Kidney (tissue), 13 donors: ENCODE measurements at regions not wholly inside any gene's neighbourhood (a gene's known extent, or its start where the extent isn't known, plus 50 kb on each side); places are given as distances from the start of the nearest gene placed in this dataset.
A peak's percentile ranks its signal among the peaks of the same experiment; 100 is the strongest.
"Not testable (repeated sequence)": the region's sequence is repeated elsewhere in the genome, so short reads cannot be mapped to it uniquely, and the experiment has no call there.

Experiments used
- DNase-seq, 5 donors: peaks; one replicate each; pipeline ENCODE4 v3.0.0-alpha.2; 2013 to 2020
- FAIRE-seq: peaks from 2 replicates; lab custom pipeline; 2012; peaks lifted over from hg19 to GRCh38; lab: Jason Lieb, UNC
- H3K27ac ChIP-seq, 2 donors: one replicate each; pipeline ENCODE4 v1.7.0; 2013; ENCODE audit warnings: low read depth in 2 of 2, low read length in 2 of 2, inconsistent platforms in 1 of 2
- H3K27me3 ChIP-seq: one replicate; pipeline ENCODE4 v1.7.1; 2013; ENCODE audit warnings: low read length, inconsistent platforms; ENCODE audit not compliant: control insufficient read depth, insufficient read depth
- H3K36me3 ChIP-seq, 3 donors: one replicate each; pipeline versions ENCODE4 v1.7.0 to v1.7.1; 2013; ENCODE audit warnings: low read length in 3 of 3, control low read depth in 1 of 3, inconsistent platforms in 1 of 3; ENCODE audit not compliant: insufficient read depth in 3 of 3, control insufficient read depth in 2 of 3
- H3K4me1 ChIP-seq, 3 donors: one replicate each; pipeline versions ENCODE4 v1.7.0 to v1.7.1; 2013; ENCODE audit warnings: low read length in 3 of 3, inconsistent platforms in 1 of 3, low read depth in 1 of 3; ENCODE audit not compliant: control insufficient read depth in 2 of 3, insufficient read depth in 2 of 3
- H3K4me3 ChIP-seq, 3 donors: one replicate each; pipeline versions ENCODE4 v1.7.0 to v1.8.1; 2013; ENCODE audit warnings: low read length in 3 of 3, control low read depth in 1 of 3, inconsistent platforms in 1 of 3
- H3K9ac ChIP-seq, 3 donors: one replicate each; pipeline versions ENCODE4 v1.7.0 to v1.7.1; 2013; ENCODE audit warnings: low read length in 3 of 3, control low read depth in 1 of 3, inconsistent platforms in 1 of 3
- H3K9me3 ChIP-seq, 3 donors: one replicate each; pipeline versions ENCODE4 v1.7.0 to v1.7.1; 2013; ENCODE audit warnings: low read length in 3 of 3, control low read depth in 1 of 3, inconsistent platforms in 1 of 3; ENCODE audit not compliant: control insufficient read depth in 2 of 3, insufficient read depth in 1 of 3
- CTCF ChIP-seq: IDR thresholded peaks from 3 replicates; pipeline ENCODE4 v1.5.1; 2012; ENCODE audit warnings: mild to moderate bottlenecking, moderate library complexity, borderline replicate concordance; ENCODE audit not compliant: insufficient read depth; ENCODE audit errors: extremely low read depth
- intact Hi-C: fragments of 100-400 bp; cut with DNase I; formaldehyde crosslinking; loops from one replicate; pipeline ENCODE4 v1.11.1; 2022
- donor health status: control.
- donor health status: control.
- donor health status: control.
- donor health status: control.
- donor health status: control.
- donor health status: DM: yes; HTN: yes; CAD: no.
- donor health status: Normal renal cell carcinoma (clear cell type).

GRCh38 chr6:15108383-15108715 lies 137.5 kb upstream of the JARID2 start:
- Histone ChIP-seq H3K9ac (no peak overlapping the region), H3K4me3 (no peak overlapping the region), H3K27me3 (no peaks in the 10 kb centered on the region), H3K4me1 (no peaks in the 10 kb centered on the region), H3K36me3 (no peaks in the 10 kb centered on the region), H3K9me3 (peaks cover 0 to 4% (median 0%) of the 10 kb centered on the region in 3 donors), H3K27ac (no peak overlapping the region)
- no peak for TF ChIP-seq CTCF
- intact Hi-C loops, result no loop called here
- DNase-seq (no peak), FAIRE-seq (no peak)

- no peak overlapping the region for H3K27ac ChIP-seq
- H3K27me3 ChIP-seq, result no peaks in the 10 kb centered on the region
- FAIRE-seq (peak; percentile 50), DNase-seq (peak in 1 of 5 donors; percentile 30)
- no peaks in the 10 kb centered on the region for H3K36me3 ChIP-seq
- no peak overlapping the region for H3K4me3 ChIP-seq
- H3K4me1 ChIP-seq, result no peaks in the 10 kb centered on the region
- peaks cover 0 to 4% (median 0%) of the 10 kb centered on the region in 3 donors for H3K9me3 ChIP-seq
- TF ChIP-seq CTCF, result no peak
- intact Hi-C loops, result no loop called here
- H3K9ac ChIP-seq, result no peak overlapping the region
Observed at GRCh38 chr6:15109338-15110090, 136.4 kb upstream of the JARID2 start.

- no peaks in the 10 kb centered on the region for H3K36me3 ChIP-seq
- H3K27me3 ChIP-seq, result no peaks in the 10 kb centered on the region
- intact Hi-C loops, result no loop called here
- no peak overlapping the region for H3K4me3 ChIP-seq
- no peak for TF ChIP-seq CTCF
- no peak for FAIRE-seq
- DNase-seq, result no peak
- no peak overlapping the region for H3K9ac ChIP-seq
- H3K4me1 ChIP-seq, result no peaks in the 10 kb centered on the region
- H3K27ac ChIP-seq, result no peak overlapping the region
- H3K9me3 ChIP-seq, result peaks cover 0 to 4% (median 0%) of the 10 kb centered on the region in 3 donors
Observed at GRCh38 chr6:15110726-15111354, 135.0 kb upstream of the JARID2 start.

GRCh38 chr6:15111576-15111975 lies 134.3 kb upstream of the JARID2 start:
- intact Hi-C loops, H3K4me1 ChIP-seq, H3K4me3 ChIP-seq, H3K9ac ChIP-seq, FAIRE-seq, H3K36me3 ChIP-seq, DNase-seq, H3K27me3 ChIP-seq, H3K27ac ChIP-seq, H3K9me3 ChIP-seq: not testable (repeated sequence)
